Epithelial cell of prostate (primary cell): ENCODE measurements at regions not wholly inside any gene's neighbourhood (a gene's known extent, or its start where the extent isn't known, plus 50 kb on each side); places are given as distances from the start of the nearest gene placed in this dataset.
"Not testable (repeated sequence)": the region's sequence is repeated elsewhere in the genome, so short reads cannot be mapped to it uniquely, and the experiment has no call there.

ENCODE experiments used
- DNase-seq: peaks from one replicate; pipeline ENCODE4 v3.0.0-alpha.2; 2011; ENCODE audit warnings: low read depth, low spot score
- H3K27ac ChIP-seq: fragments of 450-650 bp; 2 replicates; pipeline ENCODE4 v1.5.1; 2017; ENCODE audit warnings: mild to moderate bottlenecking

- H3K27ac ChIP-seq: peak overlapping the region; percentile 36
- DNase-seq: no peak
These were observed 117.9 kb downstream of the LRATD1 start for GRCh38 chr2:14750433-14750832.

- DNase-seq: peak; percentile 22
- no peak overlapping the region for H3K27ac ChIP-seq
These were observed 119.1 kb downstream of the LRATD1 start for GRCh38 chr2:14751581-14751980.

GRCh38 chr2:14752295-14752694 lies 119.8 kb downstream of the LRATD1 start:
- DNase-seq: no peak
- H3K27ac ChIP-seq: no peak overlapping the region

- no peak for DNase-seq
- peak overlapping the region; percentile 60 for H3K27ac ChIP-seq
These were observed 123.6 kb downstream of the LRATD1 start for GRCh38 chr2:14756122-14756541.

GRCh38 chr2:14756981-14757657 lies 124.6 kb downstream of the LRATD1 start:
- DNase-seq: peak; percentile 95
- H3K27ac ChIP-seq: peak overlapping the region; percentile 60

GRCh38 chr2:14759082-14759481 lies 126.6 kb downstream of the LRATD1 start:
- DNase-seq: no peak
- no peak overlapping the region for H3K27ac ChIP-seq

- H3K27ac ChIP-seq: no peak overlapping the region
- DNase-seq: no peak
These were observed 127.7 kb downstream of the LRATD1 start for GRCh38 chr2:14760169-14760568.

- no peak for DNase-seq
- no peak overlapping the region for H3K27ac ChIP-seq
These were observed 128.6 kb downstream of the LRATD1 start for GRCh38 chr2:14761118-14761517.

- DNase-seq: no peak
- H3K27ac ChIP-seq: no peak overlapping the region
These were observed 141.2 kb downstream of the LRATD1 start for GRCh38 chr2:14773696-14774095.

- no peak for DNase-seq
- H3K27ac ChIP-seq: no peak overlapping the region
These were observed 142.0 kb downstream of the LRATD1 start for GRCh38 chr2:14774436-14774968.

GRCh38 chr2:14776216-14776615 lies 143.7 kb downstream of the LRATD1 start:
- no peak overlapping the region for H3K27ac ChIP-seq
- DNase-seq: no peak

GRCh38 chr2:14778015-14778414 lies 145.5 kb downstream of the LRATD1 start:
- DNase-seq: peak; percentile 51
- H3K27ac ChIP-seq: peak overlapping the region; percentile 65

- H3K27ac ChIP-seq: no peak overlapping the region
- no peak for DNase-seq
These were observed 146.7 kb downstream of the LRATD1 start for GRCh38 chr2:14779252-14779651.

- peak overlapping the region; percentile 27 for H3K27ac ChIP-seq
These were observed 148.6 kb downstream of the LRATD1 start for GRCh38 chr2:14781142-14781541.

GRCh38 chr2:14788814-14789213 lies 156.3 kb downstream of the LRATD1 start:
- DNase-seq, H3K27ac ChIP-seq: not testable (repeated sequence)

More at GRCh38 chr2:14781142-14781541, 148.6 kb downstream of the LRATD1 start:
- DNase-seq: peak; percentile 49

- no peak for DNase-seq
- H3K27ac ChIP-seq: no peak overlapping the region
These were observed 157.6 kb downstream of the LRATD1 start for GRCh38 chr2:14790041-14790640.

- H3K27ac ChIP-seq: no peak overlapping the region
- DNase-seq: no peak
These were observed 171.5 kb downstream of the LRATD1 start for GRCh38 chr2:14803994-14804393.

GRCh38 chr2:14804902-14805301 lies 172.4 kb downstream of the LRATD1 start:
- no peak for DNase-seq
- H3K27ac ChIP-seq: no peak overlapping the region

- H3K27ac ChIP-seq: no peak overlapping the region
- DNase-seq: no peak
These were observed 174.1 kb downstream of the LRATD1 start for GRCh38 chr2:14806613-14807012.

GRCh38 chr2:14815201-14815600 lies 182.7 kb downstream of the LRATD1 start:
- no peak overlapping the region for H3K27ac ChIP-seq
- DNase-seq: no peak
